ENCODE measurements at regions not wholly inside any gene's neighbourhood (a gene's known extent, or its start where the extent isn't known, plus 50 kb on each side); places are given as distances from the start of the nearest gene placed in this dataset.

- H3K27ac ChIP-seq: no peak overlapping the region
- TF ChIP-seq CTCF (conservative IDR thresholded peaks at IDR 0.05; ENCODE audit: low read depth): no peak
- no peak for DNase-seq (ENCODE audit: low spot score)
- CTCF ChIA-PET: no interaction called here
- POLR2A ChIA-PET (ENCODE audit: low non-redundant PET): no interaction called here
Observed at GRCh38 chr6:49097116-49097515, 365.9 kb downstream of the MMUT start.

GRCh38 chr6:49088631-49089030 lies 374.4 kb downstream of the MMUT start:
- ChIA-PET POLR2A (ENCODE audit: low non-redundant PET) (no interaction called here), CTCF (no interaction called here)
- TF ChIP-seq CTCF (conservative IDR thresholded peaks at IDR 0.05; ENCODE audit: low read depth): no peak
- DNase-seq (ENCODE audit: low spot score): no peak
- H3K27ac ChIP-seq: no peak overlapping the region

GRCh38 chr6:49087369-49087768 lies 375.7 kb downstream of the MMUT start:
- no peak for DNase-seq (ENCODE audit: low spot score)
- POLR2A ChIA-PET (ENCODE audit: low non-redundant PET): no interaction called here
- no peak overlapping the region for H3K27ac ChIP-seq
- TF ChIP-seq CTCF (conservative IDR thresholded peaks at IDR 0.05; ENCODE audit: low read depth): no peak
- CTCF ChIA-PET: interaction anchor here (0.6 kb wide), 1 partner anchor 74 kb away, joined by 3 read pairs; no protein-coding TSS in a partner anchor

- POLR2A ChIA-PET (ENCODE audit: low non-redundant PET): no interaction called here
- DNase-seq (ENCODE audit: low spot score): no peak
- no peak overlapping the region for H3K27ac ChIP-seq
- CTCF ChIA-PET: no interaction called here
- TF ChIP-seq CTCF (conservative IDR thresholded peaks at IDR 0.05; ENCODE audit: low read depth): no peak
Observed at GRCh38 chr6:49082611-49083010, 380.4 kb downstream of the MMUT start.

- H3K27ac ChIP-seq: no peak overlapping the region
- TF ChIP-seq CTCF (conservative IDR thresholded peaks at IDR 0.05; ENCODE audit: low read depth): no peak
- POLR2A ChIA-PET (ENCODE audit: low non-redundant PET): no interaction called here
- DNase-seq (ENCODE audit: low spot score): no peak
- CTCF ChIA-PET: interaction anchor here (0.6 kb wide), 1 partner anchor 439 kb away, joined by 3 read pairs; no protein-coding TSS in a partner anchor
Observed at GRCh38 chr6:49072885-49073620, 390.0 kb downstream of the MMUT start.

GRCh38 chr6:49072146-49072545 lies 390.9 kb downstream of the MMUT start:
- no peak overlapping the region for H3K27ac ChIP-seq
- no peak for TF ChIP-seq CTCF (conservative IDR thresholded peaks at IDR 0.05; ENCODE audit: low read depth)
- peak; percentile 2 for DNase-seq (ENCODE audit: low spot score)
- ChIA-PET POLR2A (ENCODE audit: low non-redundant PET) (no interaction called here), CTCF (interaction anchor here (0.6 to 0.9 kb wide), 3 partner anchors 338 to 440 kb away, joined by 3 read pairs; no protein-coding TSS in a partner anchor)

Data from RWPE1 (cell line).